ENCODE measurements at regions not wholly inside any gene's neighbourhood (a gene's known extent, or its start where the extent isn't known, plus 50 kb on each side); places are given as distances from the start of the nearest gene placed in this dataset.

DNA sequence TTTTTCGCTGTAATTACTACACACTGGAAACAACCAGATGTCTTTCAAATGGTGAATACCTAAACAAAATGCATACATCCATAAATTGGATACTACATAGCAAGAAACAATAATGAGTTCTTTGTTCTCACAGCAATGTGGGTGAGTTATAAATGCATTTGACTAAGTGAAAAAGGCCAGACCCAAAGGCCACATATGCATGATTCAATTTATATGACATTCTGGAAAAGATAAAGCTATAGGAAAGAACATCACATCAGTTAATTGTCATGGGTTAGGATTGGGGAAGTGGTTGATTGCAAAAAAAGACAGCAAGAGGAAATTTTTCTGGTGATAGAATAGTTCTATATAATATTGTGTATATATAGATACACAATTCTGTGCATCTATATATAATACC is 198.9 kb downstream of the CYLC2 start (continued):
- TF ChIP-seq, protein P1, sequence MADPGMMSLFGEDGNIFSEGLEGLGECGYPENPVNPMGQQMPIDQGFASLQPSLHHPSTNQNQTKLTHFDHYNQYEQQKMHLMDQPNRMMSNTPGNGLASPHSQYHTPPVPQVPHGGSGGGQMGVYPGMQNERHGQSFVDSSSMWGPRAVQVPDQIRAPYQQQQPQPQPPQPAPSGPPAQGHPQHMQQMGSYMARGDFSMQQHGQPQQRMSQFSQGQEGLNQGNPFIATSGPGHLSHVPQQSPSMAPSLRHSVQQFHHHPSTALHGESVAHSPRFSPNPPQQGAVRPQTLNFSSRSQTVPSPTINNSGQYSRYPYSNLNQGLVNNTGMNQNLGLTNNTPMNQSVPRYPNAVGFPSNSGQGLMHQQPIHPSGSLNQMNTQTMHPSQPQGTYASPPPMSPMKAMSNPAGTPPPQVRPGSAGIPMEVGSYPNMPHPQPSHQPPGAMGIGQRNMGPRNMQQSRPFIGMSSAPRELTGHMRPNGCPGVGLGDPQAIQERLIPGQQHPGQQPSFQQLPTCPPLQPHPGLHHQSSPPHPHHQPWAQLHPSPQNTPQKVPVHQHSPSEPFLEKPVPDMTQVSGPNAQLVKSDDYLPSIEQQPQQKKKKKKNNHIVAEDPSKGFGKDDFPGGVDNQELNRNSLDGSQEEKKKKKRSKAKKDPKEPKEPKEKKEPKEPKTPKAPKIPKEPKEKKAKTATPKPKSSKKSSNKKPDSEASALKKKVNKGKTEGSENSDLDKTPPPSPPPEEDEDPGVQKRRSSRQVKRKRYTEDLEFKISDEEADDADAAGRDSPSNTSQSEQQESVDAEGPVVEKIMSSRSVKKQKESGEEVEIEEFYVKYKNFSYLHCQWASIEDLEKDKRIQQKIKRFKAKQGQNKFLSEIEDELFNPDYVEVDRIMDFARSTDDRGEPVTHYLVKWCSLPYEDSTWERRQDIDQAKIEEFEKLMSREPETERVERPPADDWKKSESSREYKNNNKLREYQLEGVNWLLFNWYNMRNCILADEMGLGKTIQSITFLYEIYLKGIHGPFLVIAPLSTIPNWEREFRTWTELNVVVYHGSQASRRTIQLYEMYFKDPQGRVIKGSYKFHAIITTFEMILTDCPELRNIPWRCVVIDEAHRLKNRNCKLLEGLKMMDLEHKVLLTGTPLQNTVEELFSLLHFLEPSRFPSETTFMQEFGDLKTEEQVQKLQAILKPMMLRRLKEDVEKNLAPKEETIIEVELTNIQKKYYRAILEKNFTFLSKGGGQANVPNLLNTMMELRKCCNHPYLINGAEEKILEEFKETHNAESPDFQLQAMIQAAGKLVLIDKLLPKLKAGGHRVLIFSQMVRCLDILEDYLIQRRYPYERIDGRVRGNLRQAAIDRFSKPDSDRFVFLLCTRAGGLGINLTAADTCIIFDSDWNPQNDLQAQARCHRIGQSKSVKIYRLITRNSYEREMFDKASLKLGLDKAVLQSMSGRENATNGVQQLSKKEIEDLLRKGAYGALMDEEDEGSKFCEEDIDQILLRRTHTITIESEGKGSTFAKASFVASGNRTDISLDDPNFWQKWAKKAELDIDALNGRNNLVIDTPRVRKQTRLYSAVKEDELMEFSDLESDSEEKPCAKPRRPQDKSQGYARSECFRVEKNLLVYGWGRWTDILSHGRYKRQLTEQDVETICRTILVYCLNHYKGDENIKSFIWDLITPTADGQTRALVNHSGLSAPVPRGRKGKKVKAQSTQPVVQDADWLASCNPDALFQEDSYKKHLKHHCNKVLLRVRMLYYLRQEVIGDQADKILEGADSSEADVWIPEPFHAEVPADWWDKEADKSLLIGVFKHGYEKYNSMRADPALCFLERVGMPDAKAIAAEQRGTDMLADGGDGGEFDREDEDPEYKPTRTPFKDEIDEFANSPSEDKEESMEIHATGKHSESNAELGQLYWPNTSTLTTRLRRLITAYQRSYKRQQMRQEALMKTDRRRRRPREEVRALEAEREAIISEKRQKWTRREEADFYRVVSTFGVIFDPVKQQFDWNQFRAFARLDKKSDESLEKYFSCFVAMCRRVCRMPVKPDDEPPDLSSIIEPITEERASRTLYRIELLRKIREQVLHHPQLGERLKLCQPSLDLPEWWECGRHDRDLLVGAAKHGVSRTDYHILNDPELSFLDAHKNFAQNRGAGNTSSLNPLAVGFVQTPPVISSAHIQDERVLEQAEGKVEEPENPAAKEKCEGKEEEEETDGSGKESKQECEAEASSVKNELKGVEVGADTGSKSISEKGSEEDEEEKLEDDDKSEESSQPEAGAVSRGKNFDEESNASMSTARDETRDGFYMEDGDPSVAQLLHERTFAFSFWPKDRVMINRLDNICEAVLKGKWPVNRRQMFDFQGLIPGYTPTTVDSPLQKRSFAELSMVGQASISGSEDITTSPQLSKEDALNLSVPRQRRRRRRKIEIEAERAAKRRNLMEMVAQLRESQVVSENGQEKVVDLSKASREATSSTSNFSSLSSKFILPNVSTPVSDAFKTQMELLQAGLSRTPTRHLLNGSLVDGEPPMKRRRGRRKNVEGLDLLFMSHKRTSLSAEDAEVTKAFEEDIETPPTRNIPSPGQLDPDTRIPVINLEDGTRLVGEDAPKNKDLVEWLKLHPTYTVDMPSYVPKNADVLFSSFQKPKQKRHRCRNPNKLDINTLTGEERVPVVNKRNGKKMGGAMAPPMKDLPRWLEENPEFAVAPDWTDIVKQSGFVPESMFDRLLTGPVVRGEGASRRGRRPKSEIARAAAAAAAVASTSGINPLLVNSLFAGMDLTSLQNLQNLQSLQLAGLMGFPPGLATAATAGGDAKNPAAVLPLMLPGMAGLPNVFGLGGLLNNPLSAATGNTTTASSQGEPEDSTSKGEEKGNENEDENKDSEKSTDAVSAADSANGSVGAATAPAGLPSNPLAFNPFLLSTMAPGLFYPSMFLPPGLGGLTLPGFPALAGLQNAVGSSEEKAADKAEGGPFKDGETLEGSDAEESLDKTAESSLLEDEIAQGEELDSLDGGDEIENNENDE (IDR thresholded peaks at IDR 0.05; ENCODE audit: insufficient replicate concordance, low read length): no peak
- TF ChIP-seq KDM1A (IDR thresholded peaks at IDR 0.05; ENCODE audit: borderline replicate concordance, low read length) (no peak), YY1 (IDR thresholded peaks at IDR 0.05; ENCODE audit: low read depth, low read length) (no peak), ASH2L (IDR thresholded peaks at IDR 0.05; ENCODE audit: low read length) (no peak), PHF8 (conservative IDR thresholded peaks at IDR 0.05; ENCODE audit: low read depth, low read length) (no peak), TAF7 (optimal IDR thresholded peaks at IDR 0.05; ENCODE audit: borderline replicate concordance, low read depth, low read length) (no peak)
- TF ChIP-seq, protein P2, sequence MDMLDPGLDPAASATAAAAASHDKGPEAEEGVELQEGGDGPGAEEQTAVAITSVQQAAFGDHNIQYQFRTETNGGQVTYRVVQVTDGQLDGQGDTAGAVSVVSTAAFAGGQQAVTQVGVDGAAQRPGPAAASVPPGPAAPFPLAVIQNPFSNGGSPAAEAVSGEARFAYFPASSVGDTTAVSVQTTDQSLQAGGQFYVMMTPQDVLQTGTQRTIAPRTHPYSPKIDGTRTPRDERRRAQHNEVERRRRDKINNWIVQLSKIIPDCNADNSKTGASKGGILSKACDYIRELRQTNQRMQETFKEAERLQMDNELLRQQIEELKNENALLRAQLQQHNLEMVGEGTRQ (IDR thresholded peaks at IDR 0.05; ENCODE audit: low read length): no peak
- TF ChIP-seq, protein P3, sequence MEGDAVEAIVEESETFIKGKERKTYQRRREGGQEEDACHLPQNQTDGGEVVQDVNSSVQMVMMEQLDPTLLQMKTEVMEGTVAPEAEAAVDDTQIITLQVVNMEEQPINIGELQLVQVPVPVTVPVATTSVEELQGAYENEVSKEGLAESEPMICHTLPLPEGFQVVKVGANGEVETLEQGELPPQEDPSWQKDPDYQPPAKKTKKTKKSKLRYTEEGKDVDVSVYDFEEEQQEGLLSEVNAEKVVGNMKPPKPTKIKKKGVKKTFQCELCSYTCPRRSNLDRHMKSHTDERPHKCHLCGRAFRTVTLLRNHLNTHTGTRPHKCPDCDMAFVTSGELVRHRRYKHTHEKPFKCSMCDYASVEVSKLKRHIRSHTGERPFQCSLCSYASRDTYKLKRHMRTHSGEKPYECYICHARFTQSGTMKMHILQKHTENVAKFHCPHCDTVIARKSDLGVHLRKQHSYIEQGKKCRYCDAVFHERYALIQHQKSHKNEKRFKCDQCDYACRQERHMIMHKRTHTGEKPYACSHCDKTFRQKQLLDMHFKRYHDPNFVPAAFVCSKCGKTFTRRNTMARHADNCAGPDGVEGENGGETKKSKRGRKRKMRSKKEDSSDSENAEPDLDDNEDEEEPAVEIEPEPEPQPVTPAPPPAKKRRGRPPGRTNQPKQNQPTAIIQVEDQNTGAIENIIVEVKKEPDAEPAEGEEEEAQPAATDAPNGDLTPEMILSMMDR (IDR thresholded peaks at IDR 0.05; ENCODE audit: control extremely low read depth in 1 of 3, insufficient read depth in 1 of 3, low read depth in 1 of 3, low read length in 3 of 3): no peak
